ENCODE measurements at regions not wholly inside any gene's neighbourhood (a gene's known extent, or its start where the extent isn't known, plus 50 kb on each side); places are given as distances from the start of the nearest gene placed in this dataset.

- TF ChIP-seq CTCF (IDR thresholded peaks at IDR 0.05) = no peak
- TF ChIP-seq POLR2A (IDR thresholded peaks at IDR 0.05) = no peak
Measured at GRCh38 chr2:8241317-8241716, 440.5 kb upstream of the ID2 start.
